NT2/D1 (cell line): ENCODE measurements at regions not wholly inside any gene's neighbourhood (a gene's known extent, or its start where the extent isn't known, plus 50 kb on each side); places are given as distances from the start of the nearest gene placed in this dataset.
"Not testable (repeated sequence)": the region's sequence is repeated elsewhere in the genome, so short reads cannot be mapped to it uniquely, and the experiment has no call there.

Experiments used
- DNase-seq: peaks from one replicate; pipeline ENCODE4 v3.0.0-alpha.2; 2011; ENCODE audit warnings: low read depth, low spot score
- H3K27me3 ChIP-seq: 2 replicates; pipeline ENCODE4 v1.6.0; 2011; ENCODE audit warnings: mild to moderate bottlenecking; ENCODE audit not compliant: insufficient read length, insufficient read depth
- H3K36me3 ChIP-seq: 2 replicates; pipeline ENCODE4 v1.6.1; 2011; ENCODE audit warnings: mild to moderate bottlenecking, low read length, mixed read lengths; ENCODE audit not compliant: insufficient read depth, insufficient read length
- H3K4me1 ChIP-seq: 2 replicates; pipeline ENCODE4 v1.5.1; 2011; ENCODE audit not compliant: insufficient read depth, insufficient read length
- H3K4me3 ChIP-seq: 2 replicates; pipeline ENCODE4 v1.5.1; 2011; ENCODE audit warnings: low read depth; ENCODE audit not compliant: insufficient read length
- H3K9ac ChIP-seq: 2 replicates; pipeline ENCODE4 v1.6.0; 2011; ENCODE audit warnings: low read depth; ENCODE audit not compliant: insufficient read length
- H3K9me3 ChIP-seq: 2 replicates; pipeline ENCODE4 v1.5.1; 2011; ENCODE audit warnings: mild to moderate bottlenecking, low read length; ENCODE audit not compliant: insufficient read depth
- SUZ12 ChIP-seq: IDR thresholded peaks from 2 replicates; pipeline ENCODE4 v1.6.1; 2011; ENCODE audit not compliant: insufficient read length, insufficient read depth; ENCODE audit errors: extremely low read depth
- YY1 ChIP-seq: IDR thresholded peaks from 2 replicates; pipeline ENCODE4 v1.6.1; 2011; ENCODE audit not compliant: insufficient read length, insufficient read depth
- ZNF274 ChIP-seq: IDR thresholded peaks from 2 replicates; pipeline ENCODE4 v1.6.1; 2011; ENCODE audit warnings: mild to moderate bottlenecking, low read depth, low read length

DNA sequence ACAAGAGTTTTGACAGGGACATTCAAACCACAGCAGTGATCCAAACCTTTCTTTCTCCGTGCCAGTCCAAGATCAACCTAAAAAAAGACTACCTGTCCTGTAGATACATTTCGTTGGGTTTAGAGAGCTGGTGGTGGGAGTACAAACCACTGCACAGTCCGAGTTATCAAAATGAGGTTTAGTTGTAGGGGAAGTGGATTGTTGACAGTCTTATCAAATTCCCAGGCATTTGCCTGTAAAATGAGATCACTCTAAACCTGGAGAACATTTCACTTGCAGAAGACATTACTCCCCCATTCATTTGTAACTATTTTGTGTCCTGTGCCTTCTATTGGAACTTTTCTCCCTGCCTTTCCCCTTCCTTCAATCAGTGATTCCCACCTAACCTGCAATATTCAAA, 469.6 kb upstream of the JARID2 start:
- peaks cover 5% of the 10 kb centered on the region; the same call in 1 of the 2 replicates for H3K9me3 ChIP-seq
- peaks cover 3% of the 10 kb centered on the region for H3K4me1 ChIP-seq
- no peaks in the 10 kb centered on the region for H3K36me3 ChIP-seq
- DNase-seq, result no peak
- TF ChIP-seq YY1 (no peak), ZNF274 (no peak), SUZ12 (no peak)
- H3K27me3 ChIP-seq, result no peaks in the 10 kb centered on the region
- no peak overlapping the region for H3K4me3 ChIP-seq
- H3K9ac ChIP-seq, result no peak overlapping the region

DNA sequence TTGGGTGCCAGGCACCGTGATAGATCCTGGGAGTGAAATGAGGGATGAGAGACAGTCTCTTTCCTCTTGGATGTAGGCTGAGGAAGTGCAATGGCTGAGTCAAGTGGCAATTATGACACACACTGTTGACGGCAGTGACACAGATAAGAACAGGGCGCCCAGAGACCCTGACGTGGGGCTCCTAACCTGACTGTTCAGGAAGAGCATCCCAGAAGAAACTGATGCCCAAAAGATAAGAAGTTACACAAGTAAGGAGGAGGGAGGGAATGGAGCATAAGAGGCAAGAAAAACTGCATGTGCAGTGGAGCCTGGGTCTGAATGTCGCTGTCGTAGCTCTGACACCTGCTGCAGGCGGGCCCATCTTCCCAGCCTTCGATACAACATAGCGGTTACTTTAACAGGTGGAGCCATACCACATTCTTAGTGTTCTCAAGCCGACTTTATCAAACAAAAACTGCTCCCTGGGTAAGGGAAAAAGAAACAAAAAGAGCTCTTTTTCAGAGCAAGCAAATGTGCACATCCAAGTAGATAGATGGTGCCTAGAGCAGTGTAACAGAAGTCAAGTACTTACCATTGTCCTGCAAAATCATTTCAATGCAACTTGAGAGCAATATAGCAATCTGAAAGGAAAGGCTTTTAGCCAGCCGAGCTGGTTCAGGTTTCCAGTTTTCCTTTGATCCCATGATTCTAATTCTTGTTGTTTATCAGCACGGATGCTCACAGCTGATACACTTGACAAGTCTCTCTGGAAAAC, 463.9 kb upstream of the JARID2 start:
- H3K4me3 ChIP-seq, result no peak overlapping the region

DNA sequence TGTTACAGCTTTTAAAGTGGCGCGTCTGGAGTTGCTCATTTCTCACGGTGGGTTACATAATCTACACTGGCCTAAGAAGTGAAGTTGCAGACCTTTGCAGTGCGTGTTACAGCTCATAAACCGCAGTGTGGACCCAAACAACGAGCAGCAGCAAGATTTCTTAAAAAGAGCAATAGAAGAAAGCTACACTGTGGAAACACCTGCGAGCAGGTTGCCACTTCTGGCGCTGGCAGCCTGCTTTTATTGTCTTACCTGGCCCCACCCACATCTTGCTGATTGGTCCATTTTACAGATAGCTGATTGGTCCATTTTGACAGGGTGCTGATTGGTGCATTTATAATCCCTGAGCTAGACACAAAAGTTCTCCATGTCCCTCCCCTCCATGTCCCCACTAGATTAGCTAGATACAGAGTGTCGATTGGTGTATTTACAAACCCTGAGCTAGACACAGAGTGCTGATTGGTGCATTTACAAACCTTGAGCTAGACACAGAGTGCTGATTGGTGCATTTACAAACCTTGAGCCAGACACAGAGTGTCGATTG, 462.9 kb upstream of the JARID2 start:
- not testable (repeated sequence) for H3K4me3 ChIP-seq, H3K9ac ChIP-seq, DNase-seq, H3K27me3 ChIP-seq, H3K4me1 ChIP-seq, H3K36me3 ChIP-seq
- peaks cover 18% of the 10 kb centered on the region; the same call in 1 of the 2 replicates for H3K9me3 ChIP-seq

More for the DNA sequence above, 463.9 kb upstream of the JARID2 start:
- peaks cover 18% of the 10 kb centered on the region; the same call in 1 of the 2 replicates for H3K9me3 ChIP-seq
- TF ChIP-seq ZNF274 (no peak), SUZ12 (no peak), YY1 (no peak)
- no peak for DNase-seq
- H3K36me3 ChIP-seq, result no peaks in the 10 kb centered on the region
- peaks cover 6% of the 10 kb centered on the region for H3K4me1 ChIP-seq
- no peak overlapping the region for H3K9ac ChIP-seq
- H3K27me3 ChIP-seq, result no peaks in the 10 kb centered on the region

DNA sequence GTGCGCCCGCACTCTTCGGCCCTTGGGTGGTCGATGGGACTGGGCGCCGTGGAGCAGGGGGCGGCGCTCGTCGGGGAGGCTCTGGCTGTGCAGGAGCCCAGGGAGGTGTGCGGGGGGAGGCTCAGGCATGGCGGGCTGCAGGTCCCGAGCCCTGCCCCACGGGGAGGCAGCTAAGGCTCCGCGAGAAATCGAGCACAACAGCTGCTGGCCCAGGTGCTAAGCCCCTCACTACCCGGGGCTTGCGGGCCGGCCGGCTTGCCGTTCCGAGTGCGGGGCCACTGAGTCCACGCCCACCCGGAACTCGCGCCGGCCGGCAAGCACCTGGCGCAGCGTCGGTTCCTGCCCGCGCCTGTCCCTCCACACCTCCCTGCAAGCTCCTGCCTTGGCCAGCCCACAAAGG, 462.3 kb upstream of the JARID2 start:
- Histone ChIP-seq H3K9ac (no peak overlapping the region), H3K4me3 (no peak overlapping the region), H3K27me3 (no peaks in the 10 kb centered on the region), H3K4me1 (peaks cover 3% of the 10 kb centered on the region), H3K36me3 (no peaks in the 10 kb centered on the region), H3K9me3 (peaks cover 18% of the 10 kb centered on the region; the same call in 1 of the 2 replicates)
- DNase-seq, result no peak
- TF ChIP-seq SUZ12 (no peak), ZNF274 (no peak), YY1 (no peak)

DNA sequence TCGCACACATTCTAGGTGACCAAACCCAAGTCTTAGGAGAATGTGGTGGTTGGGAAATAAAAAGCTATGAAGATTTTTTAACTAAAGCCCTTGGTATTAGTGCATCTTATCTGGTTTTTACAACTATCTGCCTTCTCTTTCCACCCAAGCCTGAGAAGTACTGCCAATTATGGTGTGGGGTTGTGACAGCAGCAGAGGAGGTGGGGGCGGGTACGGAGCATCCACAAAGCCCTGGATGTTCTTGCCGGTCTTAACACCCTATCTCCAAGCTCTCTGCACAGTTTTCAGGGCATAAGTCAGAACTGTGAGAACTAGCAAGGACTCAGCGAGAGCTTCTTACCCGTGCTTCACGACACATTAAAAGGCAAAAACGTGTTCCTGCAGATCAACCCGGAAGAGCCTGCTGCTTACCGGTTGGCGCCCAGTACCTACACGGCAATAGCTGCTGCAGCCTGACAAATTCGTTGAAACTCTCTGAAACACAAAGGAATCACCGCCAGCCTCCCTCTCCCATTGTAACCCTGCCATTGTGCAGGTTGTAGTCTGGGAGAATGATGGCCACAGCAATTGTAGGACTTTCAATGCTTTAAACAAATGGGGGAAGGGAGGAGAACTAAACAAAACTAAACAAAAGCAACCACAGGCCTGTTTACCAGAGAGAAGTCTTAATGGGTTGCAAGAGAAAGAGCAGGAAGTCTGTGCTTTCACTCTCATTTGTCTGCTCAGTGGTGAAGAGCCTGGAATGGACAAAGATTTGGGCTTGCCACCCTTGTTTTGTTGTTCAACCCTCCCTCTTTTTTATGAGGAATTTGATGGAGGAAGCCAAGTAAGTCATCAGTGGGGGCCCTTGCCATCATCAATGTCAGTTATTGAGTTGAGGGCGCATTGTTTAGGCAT, 461.0 kb upstream of the JARID2 start:
- Histone ChIP-seq H3K36me3 (no peaks in the 10 kb centered on the region), H3K9me3 (peaks cover 18% of the 10 kb centered on the region; the same call in 1 of the 2 replicates), H3K4me3 (no peak overlapping the region), H3K27me3 (no peaks in the 10 kb centered on the region), H3K9ac (no peak overlapping the region), H3K4me1 (peaks cover 3% of the 10 kb centered on the region)
- DNase-seq, result peak; percentile 84
- no peak for TF ChIP-seq SUZ12
- TF ChIP-seq ZNF274, result no peak
- TF ChIP-seq YY1, result no peak

DNA sequence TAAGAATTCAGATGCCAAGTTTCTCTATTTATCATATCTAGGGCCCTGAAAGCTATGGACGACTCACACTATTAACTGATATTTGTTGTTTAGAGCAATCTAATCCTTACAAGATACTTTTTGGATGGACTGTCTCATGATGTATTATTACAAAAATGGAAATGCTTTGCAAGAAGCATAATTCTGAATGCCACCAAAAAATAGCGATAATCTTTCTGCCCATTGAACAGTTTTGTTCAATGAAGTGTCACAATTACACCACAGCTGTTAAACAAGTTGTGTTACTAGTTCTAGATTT, 460.4 kb upstream of the JARID2 start:
- TF ChIP-seq YY1, result no peak
- TF ChIP-seq SUZ12, result no peak
- TF ChIP-seq ZNF274, result no peak

DNA sequence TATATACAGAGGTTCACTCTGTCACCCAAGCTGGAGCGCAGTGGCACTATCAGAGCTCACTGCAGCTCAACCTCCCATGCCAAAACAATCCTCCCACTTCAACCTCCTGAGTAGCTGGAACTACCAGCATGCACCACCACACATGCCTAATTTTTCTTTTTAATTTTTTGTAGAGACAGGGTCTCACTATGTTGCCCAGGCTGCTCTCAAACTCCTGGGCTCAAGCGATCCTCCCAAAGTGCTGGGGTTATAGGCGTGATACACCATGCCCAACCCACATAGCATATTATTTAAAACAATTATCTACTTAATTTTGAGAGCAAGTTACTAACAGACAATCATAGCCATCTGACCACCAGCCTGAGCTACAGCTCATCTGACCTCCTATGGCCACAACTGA, 459.9 kb upstream of the JARID2 start:
- no peaks in the 10 kb centered on the region for H3K36me3 ChIP-seq
- H3K27me3 ChIP-seq, result no peaks in the 10 kb centered on the region
- H3K4me1 ChIP-seq, result peaks cover 3% of the 10 kb centered on the region
- H3K4me3 ChIP-seq, result no peak overlapping the region
- no peak for DNase-seq
- H3K9ac ChIP-seq, result no peak overlapping the region
- TF ChIP-seq YY1, result no peak
- no peak for TF ChIP-seq SUZ12
- TF ChIP-seq ZNF274, result no peak
- H3K9me3 ChIP-seq, result peaks cover 16% of the 10 kb centered on the region; the same call in 1 of the 2 replicates

More for the DNA sequence above, 460.4 kb upstream of the JARID2 start:
- Histone ChIP-seq H3K9ac (no peak overlapping the region), H3K9me3 (peaks cover 18% of the 10 kb centered on the region; the same call in 1 of the 2 replicates), H3K27me3 (no peaks in the 10 kb centered on the region), H3K4me3 (no peak overlapping the region), H3K36me3 (no peaks in the 10 kb centered on the region), H3K4me1 (peaks cover 3% of the 10 kb centered on the region)
- no peak for DNase-seq
